NOMO-1 treated with DMSO at 0.1 percent for 48 hours (cell line): ENCODE measurements at regions not wholly inside any gene's neighbourhood (a gene's known extent, or its start where the extent isn't known, plus 50 kb on each side); places are given as distances from the start of the nearest gene placed in this dataset.

Source experiments
- DNase-seq: peaks from one replicate; lab custom pipeline; 2025; ENCODE audit not compliant: unreplicated experiment; lab: John Stamatoyannopoulos, UW

GRCh38 chr4:53920883-53921282 is 143.5 kb downstream of the CHIC2 start:
- DNase-seq: no peak

GRCh38 chr4:53920116-53920515 is 144.3 kb downstream of the CHIC2 start:
- DNase-seq: no peak

- DNase-seq: peak; percentile 38
Measured at GRCh38 chr4:53919535-53919934, 144.9 kb downstream of the CHIC2 start.

GRCh38 chr4:53917729-53918128 is 146.7 kb downstream of the CHIC2 start:
- no peak for DNase-seq

GRCh38 chr4:53916431-53916889 is 147.9 kb downstream of the CHIC2 start:
- DNase-seq: no peak

GRCh38 chr4:53914313-53915016 is 149.9 kb downstream of the CHIC2 start:
- DNase-seq: peak; percentile 68

GRCh38 chr4:53913771-53914170 is 150.6 kb downstream of the CHIC2 start:
- DNase-seq: no peak

- DNase-seq: no peak
Measured at GRCh38 chr4:53912766-53913497, 151.5 kb downstream of the CHIC2 start.

GRCh38 chr4:53908661-53909078 is 155.7 kb downstream of the CHIC2 start:
- peak; percentile 93 for DNase-seq

GRCh38 chr4:53907772-53908171 is 156.6 kb downstream of the CHIC2 start:
- no peak for DNase-seq

- DNase-seq: no peak
Measured at GRCh38 chr4:53906606-53907190, 157.7 kb downstream of the CHIC2 start.

- peak; percentile 56 for DNase-seq
Measured at GRCh38 chr4:53905941-53906377, 158.4 kb downstream of the CHIC2 start.

- DNase-seq: peak; percentile 39
Measured at GRCh38 chr4:53905276-53905940, 159.0 kb downstream of the CHIC2 start.

GRCh38 chr4:53902786-53903185 is 161.6 kb downstream of the CHIC2 start:
- DNase-seq: no peak

GRCh38 chr4:53900271-53900649 is 164.1 kb downstream of the CHIC2 start:
- DNase-seq: no peak

- no peak for DNase-seq
Measured at GRCh38 chr4:53899586-53900270, 164.7 kb downstream of the CHIC2 start.

- no peak for DNase-seq
Measured at GRCh38 chr4:53895137-53895536, 169.3 kb downstream of the CHIC2 start.

- DNase-seq: no peak
Measured at GRCh38 chr4:53890461-53890860, 173.9 kb downstream of the CHIC2 start.

GRCh38 chr4:53889326-53890055 is 174.9 kb downstream of the CHIC2 start:
- no peak for DNase-seq

- DNase-seq: no peak
Measured at GRCh38 chr4:53886090-53886489, 178.3 kb downstream of the CHIC2 start.
